Astrocyte of the spinal cord (primary cell): ENCODE measurements at regions not wholly inside any gene's neighbourhood (a gene's known extent, or its start where the extent isn't known, plus 50 kb on each side); places are given as distances from the start of the nearest gene placed in this dataset.

ENCODE experiments used
- DNase-seq: peaks from one replicate; pipeline ENCODE4 v3.0.0; 2011; ENCODE audit warnings: low read depth, low spot score
- H3K4me3 ChIP-seq: 2 replicates; pipeline ENCODE4 v1.5.1; 2011; ENCODE audit warnings: low read depth, mild to moderate bottlenecking, low read length, moderate library complexity
- in situ Hi-C: cut with HindIII; loops from 2 replicates; pipeline ENCODE4 v1.10.0; 2017; ENCODE audit warnings: low sequenced_read_pairs
- TF ChIP-seq, protein P1 (sequence below): IDR thresholded peaks from 2 replicates; pipeline ENCODE4 v1.5.1; 2012; ENCODE audit warnings: low read depth, mild to moderate bottlenecking, low read length, inconsistent platforms

- H3K4me3 ChIP-seq, result no peak overlapping the region
- DNase-seq, result no peak
- TF ChIP-seq, protein P1, sequence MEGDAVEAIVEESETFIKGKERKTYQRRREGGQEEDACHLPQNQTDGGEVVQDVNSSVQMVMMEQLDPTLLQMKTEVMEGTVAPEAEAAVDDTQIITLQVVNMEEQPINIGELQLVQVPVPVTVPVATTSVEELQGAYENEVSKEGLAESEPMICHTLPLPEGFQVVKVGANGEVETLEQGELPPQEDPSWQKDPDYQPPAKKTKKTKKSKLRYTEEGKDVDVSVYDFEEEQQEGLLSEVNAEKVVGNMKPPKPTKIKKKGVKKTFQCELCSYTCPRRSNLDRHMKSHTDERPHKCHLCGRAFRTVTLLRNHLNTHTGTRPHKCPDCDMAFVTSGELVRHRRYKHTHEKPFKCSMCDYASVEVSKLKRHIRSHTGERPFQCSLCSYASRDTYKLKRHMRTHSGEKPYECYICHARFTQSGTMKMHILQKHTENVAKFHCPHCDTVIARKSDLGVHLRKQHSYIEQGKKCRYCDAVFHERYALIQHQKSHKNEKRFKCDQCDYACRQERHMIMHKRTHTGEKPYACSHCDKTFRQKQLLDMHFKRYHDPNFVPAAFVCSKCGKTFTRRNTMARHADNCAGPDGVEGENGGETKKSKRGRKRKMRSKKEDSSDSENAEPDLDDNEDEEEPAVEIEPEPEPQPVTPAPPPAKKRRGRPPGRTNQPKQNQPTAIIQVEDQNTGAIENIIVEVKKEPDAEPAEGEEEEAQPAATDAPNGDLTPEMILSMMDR, result no peak
- in situ Hi-C loops, result no loop called here
Measured at GRCh38 chr13:40379196-40379595, 287.2 kb downstream of the FOXO1 start.

GRCh38 chr13:40379794-40380578 is 286.5 kb downstream of the FOXO1 start:
- no peak overlapping the region for H3K4me3 ChIP-seq
- in situ Hi-C loops, result no loop called here
- no peak for DNase-seq
- TF ChIP-seq, protein P1, result no peak

- TF ChIP-seq, protein P1, result no peak
- in situ Hi-C loops, result no loop called here
- H3K4me3 ChIP-seq, result no peak overlapping the region
- DNase-seq, result no peak
Measured at GRCh38 chr13:40381935-40382764, 284.3 kb downstream of the FOXO1 start.

DNA sequence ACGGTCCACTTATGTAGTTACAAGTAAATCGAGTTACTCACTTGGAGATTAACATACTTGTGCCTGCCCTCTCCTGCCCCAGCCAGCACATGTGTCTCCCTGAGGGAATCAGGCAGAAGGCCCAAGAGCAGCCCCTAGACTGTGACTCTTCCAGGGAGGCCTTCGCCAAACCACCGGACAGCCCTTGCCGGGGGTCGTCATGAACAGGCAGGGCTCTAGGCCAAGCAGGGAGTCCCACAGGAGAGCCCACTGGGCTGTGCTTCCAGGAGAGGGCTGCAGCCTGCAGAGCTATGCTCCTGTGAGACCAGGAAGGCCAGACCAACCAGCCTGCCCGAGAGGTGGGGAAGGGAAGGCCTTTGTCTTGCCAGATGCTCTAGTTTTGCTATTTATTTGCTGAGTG is 283.3 kb downstream of the FOXO1 start:
- TF ChIP-seq, protein P1, result no peak
- DNase-seq, result no peak
- no peak overlapping the region for H3K4me3 ChIP-seq
- in situ Hi-C loops, result no loop called here

- TF ChIP-seq, protein P1, result no peak
- H3K4me3 ChIP-seq, result no peak overlapping the region
- no peak for DNase-seq
- in situ Hi-C loops, result no loop called here
Measured at GRCh38 chr13:40383885-40384284, 282.6 kb downstream of the FOXO1 start.

GRCh38 chr13:40384976-40385857 is 281.2 kb downstream of the FOXO1 start:
- H3K4me3 ChIP-seq, result no peak overlapping the region
- no peak for DNase-seq
- in situ Hi-C loops, result no loop called here
- TF ChIP-seq, protein P1, result no peak
